HG02678 (cell line): ENCODE measurements at regions not wholly inside any gene's neighbourhood (a gene's known extent, or its start where the extent isn't known, plus 50 kb on each side); places are given as distances from the start of the nearest gene placed in this dataset.
"Not testable (repeated sequence)": the region's sequence is repeated elsewhere in the genome, so short reads cannot be mapped to it uniquely, and the experiment has no call there.

ENCODE experiments used
- ATAC-seq: cut with Tn5 transposase; IDR thresholded peaks from one replicate; pipeline ENCODE4 v1.9.1; 2021; ENCODE audit warnings: mild to moderate bottlenecking, moderate library complexity; ENCODE audit not compliant: unreplicated experiment

DNA sequence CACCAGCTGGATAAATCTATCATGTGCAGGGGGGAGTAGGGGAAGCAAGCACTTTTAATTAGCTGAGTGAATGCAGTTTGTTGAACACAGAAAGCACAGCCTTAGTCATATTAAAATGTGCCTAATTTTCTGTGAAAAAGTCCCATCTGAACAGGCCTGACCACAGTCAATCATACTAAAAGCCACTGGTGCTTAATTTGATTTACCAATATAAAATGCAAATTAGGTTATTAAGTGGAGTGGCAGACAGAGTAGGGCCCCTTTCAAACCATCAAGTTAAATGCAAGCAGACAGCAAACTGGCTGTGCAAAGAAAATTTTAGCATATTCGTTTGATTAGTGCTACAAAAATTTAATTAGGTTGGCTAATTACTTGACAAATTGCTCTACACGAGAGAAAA lies 176.1 kb downstream of the ISL1 start:
- no peak for ATAC-seq

DNA sequence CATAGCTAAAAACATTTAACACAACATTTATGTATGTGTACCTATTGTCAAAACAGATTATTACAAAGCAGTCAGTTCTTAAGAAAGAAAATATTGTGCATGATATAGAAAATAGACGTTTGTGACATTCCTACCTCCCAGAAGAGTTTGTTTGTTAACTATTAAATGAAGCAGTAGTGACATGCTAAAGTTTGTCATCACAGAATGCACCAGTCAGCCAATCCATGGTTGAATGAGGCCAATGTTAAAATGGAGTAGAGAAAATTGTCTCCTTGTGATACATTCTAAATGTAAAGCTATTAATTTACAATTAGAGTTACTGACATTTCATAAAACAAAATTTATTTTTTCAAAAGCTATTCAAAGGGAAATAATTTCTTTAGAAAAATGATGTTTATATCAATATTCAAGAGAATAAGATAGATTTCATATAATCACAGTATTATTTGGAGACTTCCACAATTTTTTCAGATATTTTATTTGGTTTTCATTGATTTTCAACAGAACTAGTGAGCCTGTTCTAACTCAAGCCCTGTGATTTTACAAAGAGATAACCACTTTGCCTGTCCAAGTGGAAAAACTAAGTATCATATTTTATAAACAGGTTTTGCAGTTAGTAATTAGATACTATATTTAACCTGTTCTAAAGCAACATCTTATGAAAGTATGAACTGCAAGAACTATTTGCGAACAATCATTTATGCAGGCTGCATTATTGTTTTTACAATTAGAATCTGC lies 176.8 kb downstream of the ISL1 start:
- ATAC-seq = no peak

DNA sequence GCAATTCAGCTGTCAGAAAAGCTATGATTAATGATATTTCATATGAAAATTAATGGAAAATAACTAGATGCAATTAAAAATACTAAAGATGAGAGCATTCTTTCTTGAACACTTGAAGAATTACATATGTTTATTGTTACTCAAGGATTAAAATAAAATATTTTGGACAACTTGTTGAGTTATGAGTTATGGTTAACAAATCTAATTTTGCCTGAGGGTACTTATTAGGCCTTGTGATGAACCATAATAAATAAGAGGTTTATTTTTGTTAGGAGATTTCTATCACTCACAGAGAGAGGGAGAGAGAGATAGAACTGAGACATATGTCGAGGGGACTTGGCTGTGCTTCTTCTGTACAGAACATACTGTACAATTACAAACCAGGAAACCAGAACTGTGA lies 183.7 kb downstream of the ISL1 start:
- no peak for ATAC-seq

DNA sequence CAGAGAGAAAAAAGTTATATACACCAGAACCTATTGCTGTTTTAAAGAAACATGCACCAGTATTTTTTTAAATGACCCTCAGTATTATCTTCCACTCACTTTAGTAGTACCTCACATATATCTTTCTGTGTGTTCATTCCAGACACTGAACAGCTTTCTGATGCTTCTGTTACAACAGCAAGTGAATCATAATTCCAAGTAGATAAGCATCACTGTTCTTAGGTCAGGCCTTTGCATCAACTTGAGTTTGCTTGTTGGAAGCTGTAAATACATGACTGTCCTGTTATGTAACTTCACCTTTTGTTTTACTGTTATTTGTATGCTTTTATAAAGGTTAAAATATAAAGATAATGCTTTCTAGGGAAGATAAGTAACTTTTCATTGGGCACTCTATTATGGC lies 184.4 kb downstream of the ISL1 start:
- no peak for ATAC-seq

DNA sequence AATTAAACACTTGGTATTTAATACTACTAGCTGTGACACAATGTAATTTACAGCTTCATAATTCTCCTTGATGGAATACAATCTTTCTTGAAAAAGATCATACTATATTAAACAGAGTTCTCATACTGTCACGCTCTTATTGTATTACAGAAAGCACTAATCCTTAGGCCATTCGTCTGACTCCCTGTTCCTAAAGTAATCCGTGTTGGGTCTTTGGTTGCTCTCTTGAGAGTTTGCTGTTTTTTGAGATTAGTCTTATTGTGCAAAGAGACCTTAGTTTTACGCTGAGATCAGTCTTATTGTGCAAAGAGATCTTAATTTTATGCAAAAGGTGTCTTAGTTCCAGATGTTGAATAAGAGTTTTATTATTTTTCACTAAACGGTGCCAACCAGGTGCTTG lies 190.6 kb downstream of the ISL1 start:
- no peak for ATAC-seq

DNA sequence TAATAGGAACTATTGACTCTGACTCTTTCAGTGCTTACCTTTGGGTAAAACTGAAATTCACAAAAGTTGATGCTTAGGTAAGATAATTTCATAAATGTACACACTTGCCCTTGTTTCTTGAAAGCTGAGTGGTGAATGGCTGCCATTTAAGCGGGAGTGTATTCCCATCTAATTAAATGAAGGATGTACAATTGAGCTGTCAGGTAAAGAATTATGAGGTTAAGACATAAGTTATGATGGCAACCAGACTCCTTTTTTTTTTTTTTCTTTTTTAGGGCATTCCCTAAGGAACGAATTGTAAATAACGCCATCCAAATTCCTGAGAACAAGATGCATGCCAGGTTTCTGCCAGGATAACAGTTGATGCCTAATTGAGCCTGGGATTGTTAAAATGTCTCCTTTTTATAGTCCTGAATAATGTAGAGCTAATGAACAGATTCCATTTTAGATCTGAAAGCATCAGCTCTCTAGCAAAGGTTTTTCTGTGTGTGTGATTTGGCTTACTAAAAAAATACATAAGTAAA lies 199.7 kb downstream of the ISL1 start:
- ATAC-seq = no peak

DNA sequence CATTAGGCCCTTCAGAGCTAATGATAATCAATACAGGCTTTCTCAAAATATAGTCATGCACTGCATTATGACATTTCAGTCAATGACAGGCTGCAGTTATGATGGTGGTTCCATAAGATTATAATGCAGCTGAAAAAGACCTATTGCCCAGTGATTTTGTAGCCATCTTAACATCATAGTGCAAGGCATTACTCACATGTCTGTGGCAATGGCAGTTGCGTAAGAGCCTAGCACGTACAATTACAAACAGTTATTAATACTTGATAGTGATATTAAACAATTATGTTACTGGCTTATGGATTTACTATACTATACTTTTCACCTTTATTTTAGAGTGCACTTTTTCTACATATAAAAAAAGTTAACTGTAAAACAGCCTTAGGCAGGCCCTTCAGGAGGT lies 214.8 kb downstream of the ISL1 start:
- no peak for ATAC-seq

DNA sequence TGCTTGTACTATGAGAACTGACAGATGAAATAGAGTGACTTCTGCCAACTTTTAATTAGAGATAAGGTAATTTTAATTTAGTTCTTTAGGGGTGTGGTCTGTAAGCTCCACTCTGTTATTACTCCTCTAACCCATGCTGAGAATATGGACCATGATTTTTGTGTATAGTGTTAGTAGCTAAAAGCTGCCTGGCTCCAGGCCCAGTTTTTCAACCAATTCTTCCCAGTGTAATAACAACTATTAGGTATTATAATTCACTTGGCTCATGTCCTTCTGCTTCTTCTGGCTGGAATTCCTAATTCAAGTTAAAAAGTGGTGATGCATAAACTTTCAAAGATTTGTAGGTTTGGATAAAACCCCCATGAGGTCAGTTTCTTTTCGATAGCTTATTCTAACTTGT lies 216.3 kb downstream of the ISL1 start:
- no peak for ATAC-seq

DNA sequence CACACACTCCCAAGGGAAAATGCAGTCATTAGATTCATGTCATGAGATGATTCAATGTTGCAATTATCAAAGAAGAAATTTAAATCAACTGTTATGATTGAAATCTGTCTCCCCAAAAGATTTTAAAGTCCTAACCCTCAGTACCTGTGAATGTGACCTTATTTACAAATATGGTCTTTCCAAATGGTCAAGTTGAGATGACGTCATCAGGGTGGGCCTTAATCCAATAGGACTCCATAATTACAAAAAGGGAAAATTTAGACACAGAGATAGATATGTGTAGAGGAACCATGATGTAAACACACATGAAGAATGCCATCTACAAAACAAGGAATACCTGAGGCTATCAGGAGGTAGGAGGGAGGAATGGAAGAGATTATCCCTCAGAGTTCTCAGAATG lies 221.1 kb downstream of the ISL1 start:
- no peak for ATAC-seq

DNA sequence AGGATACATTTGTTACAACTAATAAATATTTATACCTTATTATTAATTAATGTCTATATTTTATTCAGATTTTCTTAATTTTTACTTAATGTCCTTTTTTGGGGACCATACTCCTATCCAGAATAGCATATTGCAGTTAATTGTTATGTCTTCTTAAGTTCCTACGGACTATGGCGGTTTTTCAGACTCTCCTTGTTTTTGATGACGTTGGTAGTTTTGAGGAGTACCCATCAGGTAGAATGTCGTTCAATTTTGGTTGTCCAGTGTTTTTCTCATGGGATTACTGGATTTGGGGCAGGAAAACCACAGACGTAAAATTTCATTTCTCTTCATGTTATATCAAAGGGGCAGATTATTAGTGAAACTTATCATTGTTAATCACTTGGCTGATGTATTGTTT lies 223.7 kb downstream of the ISL1 start:
- ATAC-seq = no peak

DNA sequence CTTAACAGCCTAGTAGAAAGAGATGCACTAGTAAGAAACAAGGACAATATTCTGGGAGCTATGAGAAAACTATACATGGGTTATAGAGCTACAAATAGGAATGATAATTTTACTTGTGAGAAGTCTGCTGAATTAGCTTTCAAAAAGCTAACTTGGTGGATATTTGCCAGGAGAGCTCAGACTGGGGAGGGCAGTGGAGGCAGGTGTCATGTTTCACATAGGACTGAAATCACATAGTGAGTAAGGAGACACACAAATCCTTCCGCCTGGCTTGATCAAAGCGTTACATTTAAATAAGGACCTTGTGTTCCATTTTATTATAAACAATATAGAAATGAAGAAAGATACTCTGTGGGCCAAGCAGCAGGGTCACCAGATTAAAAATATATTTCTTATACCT lies 235.0 kb downstream of the ISL1 start:
- no peak for ATAC-seq

DNA sequence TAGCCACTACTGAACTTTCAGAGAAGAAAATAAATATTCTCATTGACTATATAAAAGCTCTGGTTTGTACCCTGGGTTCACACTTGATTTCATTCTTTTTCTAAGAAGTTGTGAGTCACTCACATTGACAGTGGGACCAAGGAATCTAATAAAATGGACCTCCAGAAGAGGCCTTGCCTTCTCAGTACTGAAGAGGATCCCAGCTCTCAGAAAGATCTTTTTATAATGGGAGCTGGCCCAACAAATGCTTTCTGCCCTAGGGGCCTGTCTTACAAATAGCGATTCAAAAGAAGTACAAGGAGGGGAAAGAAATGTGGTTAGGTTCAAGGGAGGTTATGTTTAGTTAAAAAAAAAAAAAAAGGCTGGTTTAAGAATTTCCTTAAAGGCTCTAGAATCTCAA lies 237.9 kb downstream of the ISL1 start:
- ATAC-seq = no peak

DNA sequence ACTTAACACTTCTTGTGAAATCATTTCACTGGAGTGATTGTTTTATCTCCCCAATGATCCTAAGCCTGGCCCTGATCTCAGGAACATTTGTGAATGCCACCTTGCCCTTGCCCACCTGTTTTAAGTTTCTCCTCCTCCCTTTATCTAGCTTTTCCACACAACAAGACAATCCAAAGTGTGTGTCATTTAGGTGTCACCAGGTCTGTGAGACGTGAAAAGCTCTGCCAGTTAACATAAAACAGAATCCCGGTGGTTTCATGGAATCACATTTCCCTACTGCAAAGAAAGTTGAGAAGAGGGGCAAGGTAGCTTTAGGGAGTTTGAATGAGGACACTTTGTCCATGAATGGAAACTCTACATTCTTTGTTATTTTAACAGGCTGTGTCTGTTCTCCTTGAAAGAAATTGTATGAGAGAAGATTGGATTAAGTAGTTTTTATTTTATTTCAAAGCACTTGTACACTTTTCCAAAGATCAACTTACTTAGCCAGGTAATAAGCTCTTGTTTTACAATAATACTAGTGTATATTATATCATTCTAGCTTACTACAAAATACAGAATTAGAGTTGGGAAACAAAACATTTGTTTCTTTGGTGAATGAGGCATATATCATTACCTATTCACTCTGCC lies 239.0 kb downstream of the ISL1 start:
- no peak for ATAC-seq

DNA sequence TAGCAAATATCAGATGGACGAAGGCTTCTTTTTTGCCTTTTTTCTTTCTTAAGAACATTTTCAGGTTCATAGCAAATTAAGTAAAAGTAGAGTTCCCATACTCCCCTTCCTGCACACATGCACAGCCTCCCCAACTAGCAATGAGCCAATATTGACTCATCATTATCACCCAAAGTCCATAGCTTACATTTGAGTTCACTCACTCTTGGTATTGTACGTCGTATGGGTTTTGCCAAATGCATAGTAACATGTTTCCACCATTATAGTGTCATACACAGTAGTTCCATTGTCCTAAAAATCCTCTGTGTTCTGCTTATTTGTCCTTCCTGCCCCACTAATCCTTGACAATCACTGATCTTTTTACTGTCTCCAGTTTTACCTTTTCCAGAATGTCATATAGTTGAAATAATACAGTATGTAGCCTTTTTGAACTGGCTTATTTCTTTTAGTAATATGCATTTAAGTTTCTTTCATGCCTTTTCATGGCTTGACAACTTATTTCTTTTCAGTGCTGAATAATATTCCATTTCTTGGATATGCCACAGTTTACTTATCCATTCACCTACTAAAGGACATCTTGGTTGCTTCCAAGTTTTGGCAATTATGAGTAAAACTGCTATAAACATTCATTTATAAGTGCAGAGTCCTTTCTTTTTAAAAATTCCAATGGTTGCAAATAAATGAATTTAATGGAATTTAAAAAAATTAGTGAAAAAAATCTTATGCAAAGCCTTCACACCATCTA lies 242.1 kb downstream of the ISL1 start:
- no peak for ATAC-seq

DNA sequence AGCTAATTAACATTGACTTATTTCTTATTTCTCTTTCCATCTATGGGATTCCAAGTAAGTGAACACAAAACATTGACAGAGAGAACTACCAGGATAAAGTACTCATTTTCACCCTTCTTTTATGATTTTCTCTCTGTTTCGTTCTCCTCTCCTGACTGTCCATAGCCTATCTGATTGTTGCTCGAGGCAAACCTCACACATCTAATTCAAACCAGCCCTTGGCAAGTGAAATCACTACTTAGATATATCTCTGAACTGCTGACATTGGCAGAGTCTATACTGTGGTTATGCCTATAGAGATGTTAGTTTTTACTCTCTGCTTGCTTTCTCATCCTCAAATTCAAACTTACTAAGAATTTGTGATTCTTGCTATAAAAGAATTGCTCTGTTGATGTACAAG lies 248.8 kb downstream of the ISL1 start:
- ATAC-seq = no peak

DNA sequence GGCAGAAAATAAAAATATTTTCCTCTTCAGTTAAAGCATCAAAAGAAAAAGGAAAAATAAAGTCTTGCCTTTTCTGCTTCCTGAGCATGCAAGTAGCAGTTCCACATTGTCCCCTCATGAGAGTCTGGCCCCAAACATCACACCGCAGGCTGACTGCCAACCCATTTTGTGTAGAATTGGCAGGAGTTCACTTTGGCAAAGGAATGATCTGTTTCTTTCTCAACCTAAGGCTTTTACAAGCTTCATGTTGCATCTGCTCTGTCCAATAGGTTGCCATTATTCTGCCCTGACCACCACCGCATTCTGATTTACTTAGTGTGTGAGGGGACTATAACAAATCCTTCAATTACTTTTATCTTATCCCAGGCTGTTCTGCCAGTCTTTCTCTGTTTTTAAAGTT lies 249.5 kb downstream of the ISL1 start:
- no peak for ATAC-seq

DNA sequence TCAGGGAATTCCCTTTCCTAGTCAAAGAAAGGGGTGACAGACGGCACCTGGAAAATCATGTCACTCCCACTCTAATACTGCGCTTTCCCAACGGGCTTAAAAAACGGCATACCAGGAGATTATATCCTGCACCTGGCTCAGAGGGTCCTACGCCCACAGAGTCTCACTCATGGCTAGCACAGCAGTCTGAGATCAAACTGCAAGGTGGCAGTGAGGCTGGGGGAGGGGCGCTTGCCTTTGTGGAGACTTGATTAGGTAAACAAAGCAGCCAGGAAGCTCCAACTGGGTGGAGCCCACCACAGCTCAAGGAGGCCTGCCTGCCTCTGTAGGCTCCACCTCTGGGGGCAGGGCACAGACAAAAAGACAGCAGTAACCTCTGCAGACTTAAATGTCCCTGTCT lies 253.7 kb downstream of the ISL1 start:
- ATAC-seq = not testable (repeated sequence)

DNA sequence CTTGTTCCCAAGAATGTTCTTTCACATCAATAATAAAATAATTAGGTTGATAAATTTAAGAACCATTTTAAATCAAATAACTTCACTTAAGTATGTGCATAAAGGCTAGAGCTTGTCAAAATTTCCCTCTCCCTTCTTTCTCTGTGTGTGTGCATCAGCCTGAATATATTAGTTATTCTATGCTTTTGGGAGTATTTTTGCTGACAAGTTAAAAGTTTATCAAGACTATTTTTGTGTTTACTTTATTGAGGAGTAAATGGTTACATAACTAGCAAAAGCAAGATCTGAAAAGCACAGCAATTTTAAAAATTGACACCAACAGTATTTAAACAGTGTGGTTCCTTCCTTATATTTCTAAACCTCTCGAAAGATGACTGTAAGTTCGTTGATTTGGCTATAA lies 261.7 kb downstream of the ISL1 start:
- no peak for ATAC-seq

DNA sequence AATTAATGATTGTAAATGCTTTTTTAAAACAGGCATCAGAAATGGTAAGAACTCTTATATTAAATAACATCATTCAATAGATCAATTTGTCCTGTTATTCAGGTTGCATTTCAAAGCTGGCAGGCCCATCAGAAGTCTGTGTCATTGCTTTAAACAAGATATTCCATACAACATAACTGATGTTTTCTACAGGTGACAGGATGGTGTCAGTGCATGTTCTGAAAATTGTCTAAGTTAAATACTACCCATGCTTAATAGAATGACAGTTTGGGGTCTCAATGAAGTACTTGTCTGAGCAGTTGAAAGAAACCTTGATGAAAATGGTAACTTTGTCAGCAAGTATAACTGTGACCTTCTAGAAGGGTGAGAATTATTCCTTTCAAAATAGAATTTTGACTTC lies 263.2 kb downstream of the ISL1 start:
- ATAC-seq = no peak

DNA sequence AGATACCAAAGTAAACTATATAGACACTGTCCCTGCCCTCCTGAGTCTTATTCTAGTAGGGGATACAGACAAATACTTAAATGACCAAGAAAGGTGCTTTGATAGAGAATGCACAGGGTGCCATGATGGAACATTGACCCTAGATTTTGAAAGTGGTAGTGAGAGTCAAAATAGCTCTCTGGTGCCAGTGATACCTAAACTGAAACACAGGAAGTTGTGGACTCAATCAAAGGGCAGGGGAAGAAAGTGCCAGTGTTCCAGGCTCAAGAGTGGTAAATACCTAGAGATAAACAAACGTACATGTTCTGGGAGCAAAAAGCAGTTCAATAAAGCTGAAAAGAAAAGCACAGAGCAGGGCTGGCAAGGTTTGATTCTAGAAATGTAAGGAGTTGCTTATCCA lies 267.6 kb downstream of the ISL1 start:
- ATAC-seq = no peak

DNA sequence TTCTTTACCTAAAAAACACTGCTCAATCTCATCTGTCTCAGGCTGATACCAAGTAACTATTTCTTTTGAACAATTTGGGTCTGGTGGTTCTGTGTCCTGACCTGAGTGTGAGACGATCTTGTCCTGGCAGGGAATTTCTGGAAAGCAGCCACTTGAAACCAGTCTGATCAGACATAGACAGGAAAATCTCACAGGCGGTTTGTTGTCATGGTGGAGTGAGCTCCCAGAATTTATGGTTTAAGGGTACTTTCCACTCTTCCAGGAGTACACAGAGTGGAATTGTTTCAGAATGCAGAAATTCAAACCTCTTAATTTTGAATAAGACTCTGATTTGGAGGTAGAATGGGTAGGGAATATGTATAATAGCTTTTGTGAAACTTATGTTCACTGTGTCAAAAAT lies 268.2 kb downstream of the ISL1 start:
- no peak for ATAC-seq

DNA sequence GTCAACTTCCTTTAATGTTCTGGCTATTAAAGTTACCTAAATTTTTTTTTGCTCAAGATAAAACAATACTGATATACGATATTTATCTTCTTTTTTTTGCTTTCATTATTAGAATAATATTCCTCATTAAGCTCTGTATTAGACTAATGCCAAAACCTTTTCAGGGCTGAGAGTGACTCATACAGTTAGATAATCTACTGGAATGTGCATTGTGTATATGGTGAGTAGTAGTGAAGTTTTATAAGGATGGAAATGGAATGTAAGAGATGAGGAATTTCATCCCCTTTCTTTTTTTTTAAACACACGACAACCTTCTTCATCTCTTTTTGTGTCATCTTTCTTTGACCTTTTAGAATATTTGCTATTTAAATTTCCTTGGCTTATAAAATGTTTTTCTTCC lies 268.6 kb downstream of the ISL1 start:
- ATAC-seq = no peak
